Fibroblast of villous mesenchyme (primary cell): ENCODE measurements at regions not wholly inside any gene's neighbourhood (a gene's known extent, or its start where the extent isn't known, plus 50 kb on each side); places are given as distances from the start of the nearest gene placed in this dataset.
"Not testable (repeated sequence)": the region's sequence is repeated elsewhere in the genome, so short reads cannot be mapped to it uniquely, and the experiment has no call there.

ENCODE experiments used
- DNase-seq: peaks from one replicate; pipeline ENCODE4 v3.0.0-alpha.2; 2010; ENCODE audit warnings: low read depth
- H3K4me3 ChIP-seq: 2 replicates; pipeline ENCODE4 v1.5.1; 2011; ENCODE audit warnings: low read depth, mild to moderate bottlenecking, low read length
- TF ChIP-seq, protein P1 (sequence below): IDR thresholded peaks from 2 replicates; pipeline ENCODE4 v1.5.1; 2012; ENCODE audit warnings: low read depth, mild to moderate bottlenecking, low read length; ENCODE audit not compliant: insufficient read depth

DNA sequence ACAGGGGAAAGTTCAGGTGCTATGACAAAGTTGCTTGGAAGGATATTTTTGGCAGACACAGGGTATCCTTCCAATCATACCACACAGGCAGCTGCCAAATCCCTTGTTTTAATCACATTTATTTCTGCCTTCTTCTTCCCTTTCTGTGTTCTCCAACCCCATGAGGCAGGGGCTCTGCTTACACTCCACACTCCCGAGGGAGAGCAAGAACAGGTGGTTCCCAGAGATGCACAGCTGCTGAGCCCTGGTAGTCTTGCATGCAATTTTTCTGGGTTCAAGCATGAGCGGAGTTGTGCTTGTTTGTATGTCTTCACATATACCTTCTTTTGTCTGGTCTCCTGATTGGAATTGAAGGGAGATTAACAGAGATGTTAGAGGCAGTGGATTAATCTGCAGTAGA, 251.7 kb upstream of the ST6GAL2 start:
- no peak for DNase-seq
- no peak overlapping the region for H3K4me3 ChIP-seq
- TF ChIP-seq, protein P1, sequence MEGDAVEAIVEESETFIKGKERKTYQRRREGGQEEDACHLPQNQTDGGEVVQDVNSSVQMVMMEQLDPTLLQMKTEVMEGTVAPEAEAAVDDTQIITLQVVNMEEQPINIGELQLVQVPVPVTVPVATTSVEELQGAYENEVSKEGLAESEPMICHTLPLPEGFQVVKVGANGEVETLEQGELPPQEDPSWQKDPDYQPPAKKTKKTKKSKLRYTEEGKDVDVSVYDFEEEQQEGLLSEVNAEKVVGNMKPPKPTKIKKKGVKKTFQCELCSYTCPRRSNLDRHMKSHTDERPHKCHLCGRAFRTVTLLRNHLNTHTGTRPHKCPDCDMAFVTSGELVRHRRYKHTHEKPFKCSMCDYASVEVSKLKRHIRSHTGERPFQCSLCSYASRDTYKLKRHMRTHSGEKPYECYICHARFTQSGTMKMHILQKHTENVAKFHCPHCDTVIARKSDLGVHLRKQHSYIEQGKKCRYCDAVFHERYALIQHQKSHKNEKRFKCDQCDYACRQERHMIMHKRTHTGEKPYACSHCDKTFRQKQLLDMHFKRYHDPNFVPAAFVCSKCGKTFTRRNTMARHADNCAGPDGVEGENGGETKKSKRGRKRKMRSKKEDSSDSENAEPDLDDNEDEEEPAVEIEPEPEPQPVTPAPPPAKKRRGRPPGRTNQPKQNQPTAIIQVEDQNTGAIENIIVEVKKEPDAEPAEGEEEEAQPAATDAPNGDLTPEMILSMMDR: no peak

DNA sequence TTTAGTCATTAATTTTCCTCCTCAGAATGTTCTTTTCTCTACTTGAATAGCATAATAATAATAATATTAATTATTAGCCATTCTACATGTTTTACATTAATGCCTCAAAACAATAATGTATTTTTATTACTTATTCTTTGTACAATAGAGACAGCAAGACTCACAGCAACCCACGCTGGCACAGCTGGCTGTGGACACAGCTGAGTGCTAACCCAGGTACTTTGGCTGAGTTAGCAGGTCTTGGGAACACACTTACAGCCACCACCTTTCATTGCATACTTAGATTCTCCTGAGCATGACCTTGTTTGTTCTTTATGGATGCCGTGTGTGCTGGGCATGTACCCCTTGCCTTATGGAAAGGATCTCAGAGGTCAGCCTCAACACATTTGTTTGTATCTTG, 260.2 kb upstream of the ST6GAL2 start:
- DNase-seq: no peak
- H3K4me3 ChIP-seq: no peak overlapping the region
- TF ChIP-seq, protein P1: no peak

DNA sequence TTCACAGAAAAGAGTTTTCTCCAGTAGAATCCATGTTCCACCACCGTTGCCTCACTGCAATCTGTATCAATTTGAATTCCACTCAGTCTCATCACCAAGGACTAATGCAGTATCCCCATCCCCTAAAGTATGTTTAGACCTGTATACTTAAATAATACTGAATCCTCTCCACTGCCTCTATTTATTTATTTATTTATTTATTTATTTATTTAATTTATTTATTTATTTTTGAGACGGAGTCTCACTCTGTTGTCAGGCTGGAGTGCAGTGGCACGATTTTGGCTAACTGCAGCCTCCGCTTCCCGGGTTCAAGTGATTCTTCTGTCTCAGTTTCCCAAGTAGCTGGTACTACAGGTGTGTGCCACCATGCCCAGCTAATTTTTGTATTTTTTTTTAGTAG, 260.7 kb upstream of the ST6GAL2 start:
- H3K4me3 ChIP-seq: not testable (repeated sequence)

DNA sequence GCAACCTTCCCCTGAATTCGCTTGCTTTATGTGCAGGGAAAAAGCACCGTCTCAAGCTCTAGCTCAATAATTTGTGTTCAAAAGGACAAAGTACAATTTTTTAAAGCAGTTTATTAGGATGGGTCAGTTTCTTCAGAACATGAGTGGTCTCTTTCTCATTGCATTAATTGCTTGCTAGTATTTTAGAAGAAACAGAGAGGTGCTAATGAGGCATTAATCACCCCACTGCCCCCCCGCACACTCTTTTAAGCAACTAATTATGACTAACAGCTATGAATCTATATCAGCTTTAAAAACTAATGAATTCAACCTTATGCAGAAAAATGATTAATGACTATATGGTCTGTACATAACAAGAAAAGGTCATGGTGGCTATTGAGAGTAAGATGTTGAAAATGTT, 262.1 kb upstream of the ST6GAL2 start:
- DNase-seq: no peak
- no peak overlapping the region for H3K4me3 ChIP-seq
- TF ChIP-seq, protein P1: no peak

More for the DNA sequence above, 260.7 kb upstream of the ST6GAL2 start:
- DNase-seq: not testable (repeated sequence)

DNA sequence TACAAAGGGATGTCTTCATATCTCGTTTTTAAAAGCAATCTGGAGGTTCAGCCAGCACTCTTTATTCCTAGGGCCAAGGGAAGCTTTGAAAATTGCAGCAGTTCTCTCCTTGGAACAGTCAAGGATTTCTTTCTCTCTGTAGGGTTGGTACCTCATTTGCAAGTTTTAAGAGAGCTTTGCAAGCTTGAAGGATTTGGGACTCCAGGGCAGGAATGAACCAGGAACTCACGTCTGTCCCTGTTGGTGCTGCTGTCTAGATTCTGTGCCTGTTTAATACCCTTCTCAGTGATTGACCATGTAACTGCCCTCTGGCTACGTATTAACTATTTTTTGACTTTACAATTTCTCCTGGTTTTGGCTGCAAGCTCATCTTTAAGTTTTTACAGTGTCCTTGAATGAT, 262.5 kb upstream of the ST6GAL2 start:
- TF ChIP-seq, protein P1: no peak
- H3K4me3 ChIP-seq: no peak overlapping the region
- DNase-seq: no peak

DNA sequence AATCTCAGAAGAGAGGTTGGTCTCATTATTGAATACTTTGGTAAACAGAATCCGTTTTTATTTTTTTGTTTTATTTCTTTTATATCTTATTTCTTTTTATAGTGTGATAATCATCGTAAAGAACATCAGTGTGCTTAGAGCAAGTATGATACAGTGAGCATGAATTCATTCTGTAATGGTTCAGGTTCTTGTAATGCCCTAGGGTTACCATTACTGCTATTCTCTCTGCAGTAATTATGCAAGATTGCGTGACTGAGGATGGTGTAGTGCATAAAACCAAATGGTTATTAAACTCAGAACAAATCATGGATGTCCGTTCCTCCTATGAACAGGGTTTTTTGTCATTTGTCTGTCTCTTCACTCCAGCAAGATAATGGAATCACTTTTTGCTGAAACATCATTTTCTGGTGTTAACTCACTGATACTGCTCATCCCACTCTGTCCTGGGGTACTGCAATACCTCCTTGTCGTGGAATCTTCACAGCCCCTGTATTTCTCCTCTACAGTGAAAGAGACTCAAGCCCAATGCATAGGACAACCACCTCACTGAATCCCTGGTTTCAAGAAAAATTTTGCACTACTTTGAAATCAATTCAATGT, 274.8 kb upstream of the ST6GAL2 start:
- DNase-seq: no peak
- no peak overlapping the region for H3K4me3 ChIP-seq
- TF ChIP-seq, protein P1: no peak

DNA sequence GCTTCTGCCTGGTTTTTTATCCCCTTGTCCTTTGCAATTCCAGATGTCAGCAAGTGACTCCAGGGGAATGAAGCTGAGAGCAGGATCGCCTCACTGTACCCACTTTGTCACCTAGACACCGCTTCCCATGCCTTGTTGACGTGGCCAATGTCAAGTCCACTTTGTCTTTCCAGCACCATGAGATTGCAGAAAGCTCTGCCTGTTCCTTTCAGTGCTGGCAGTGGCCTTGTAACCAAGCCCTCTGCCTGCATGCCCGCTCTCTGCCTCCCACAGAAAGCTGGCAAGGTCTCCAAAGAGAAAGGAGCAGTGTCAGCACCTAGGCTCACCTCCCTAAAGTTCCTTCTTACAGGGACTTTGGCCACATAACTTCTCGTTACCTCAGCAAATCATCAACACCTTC, 282.2 kb upstream of the ST6GAL2 start:
- no peak overlapping the region for H3K4me3 ChIP-seq
- TF ChIP-seq, protein P1: no peak
- DNase-seq: no peak
